GM23338 (cell line): ENCODE measurements at regions not wholly inside any gene's neighbourhood (a gene's known extent, or its start where the extent isn't known, plus 50 kb on each side); places are given as distances from the start of the nearest gene placed in this dataset.

Experiments
- ATAC-seq: fragments of 200-7000 bp; cut with Tn5 transposase; 3 replicates; pipeline ENCODE4 v1.9.1; 2020
- DNase-seq: peaks from one replicate; pipeline ENCODE4 v3.0.0-alpha.2; 2015; ENCODE audit warnings: low spot score
- H2AFZ ChIP-seq: fragments of 200-600 bp; sonication (generic); 2 replicates; pipeline ENCODE4 v1.8.0; 2016; ENCODE audit warnings: antibody characterized with exemption, mild to moderate bottlenecking, moderate library complexity
- H3F3A ChIP-seq: fragments of 200-600 bp; sonication (generic); replicated peaks from 2 replicates; pipeline ENCODE4 v1.8.0; 2017; ENCODE audit warnings: antibody characterized with exemption, mixed run types, low read depth
- H3K27ac ChIP-seq: fragments of 200-600 bp; sonication (generic); 2 replicates; pipeline ENCODE4 v1.6.1; 2016; ENCODE audit warnings: low read depth
- H3K27me3 ChIP-seq: fragments of 200-600 bp; sonication (generic); 2 replicates; pipeline ENCODE4 v1.8.0; 2016; ENCODE audit warnings: mild to moderate bottlenecking, mixed run types, moderate library complexity; ENCODE audit not compliant: insufficient read depth
- H3K36me3 ChIP-seq: fragments of 200-600 bp; sonication (generic); 2 replicates; pipeline ENCODE4 v1.8.0; 2016; ENCODE audit warnings: mild to moderate bottlenecking; ENCODE audit not compliant: insufficient read depth
- H3K4me1 ChIP-seq: fragments of 200-600 bp; sonication (generic); 2 replicates; pipeline ENCODE4 v1.8.0; 2016; ENCODE audit warnings: mild to moderate bottlenecking, moderate library complexity; ENCODE audit not compliant: insufficient read depth
- H3K4me2 ChIP-seq: fragments of 200-600 bp; sonication (generic); 2 replicates; pipeline ENCODE4 v1.7.1; 2017; ENCODE audit warnings: mixed run types
- H3K4me3 ChIP-seq: fragments of 200-600 bp; sonication (generic); 2 replicates; pipeline ENCODE4 v1.6.1; 2016; ENCODE audit warnings: mixed run types
- H3K79me2 ChIP-seq: fragments of 200-600 bp; sonication (generic); replicated peaks from 2 replicates; pipeline ENCODE4 v1.8.0; 2017; ENCODE audit warnings: mild to moderate bottlenecking; ENCODE audit not compliant: insufficient read depth
- H3K9me2 ChIP-seq: fragments of 200-600 bp; sonication (generic); 2 replicates; pipeline ENCODE4 v1.8.0; 2017; ENCODE audit not compliant: insufficient read depth
- H4K20me1 ChIP-seq: fragments of 200-600 bp; sonication (generic); replicated peaks from 2 replicates; pipeline ENCODE4 v1.8.0; 2017; ENCODE audit warnings: mild to moderate bottlenecking; ENCODE audit not compliant: insufficient read depth
- H3K27ac Mint-ChIP-seq: 2 replicates; pipeline ENCODE4 v1.8.0; 2020; ENCODE audit warnings: inconsistent platforms, mild to moderate bottlenecking, moderate library complexity, mixed read lengths
- H3K27me3 Mint-ChIP-seq: 3 replicates; pipeline ENCODE4 v1.8.0; 2022; ENCODE audit warnings: low read depth, mild to moderate bottlenecking, moderate library complexity, mixed read lengths, inconsistent platforms; ENCODE audit not compliant: insufficient read depth, poor library complexity
- H3K36me3 Mint-ChIP-seq: 3 replicates; pipeline ENCODE4 v1.8.0; 2021; ENCODE audit warnings: low read depth, mild to moderate bottlenecking, inconsistent platforms, moderate library complexity, mixed read lengths
- H3K4me1 Mint-ChIP-seq: 3 replicates; pipeline ENCODE4 v1.8.0; 2020; ENCODE audit warnings: mild to moderate bottlenecking, inconsistent platforms, mixed read lengths
- H3K4me3 Mint-ChIP-seq: 3 replicates; pipeline ENCODE4 v1.8.0; 2021; ENCODE audit warnings: moderate library complexity, mild to moderate bottlenecking, inconsistent platforms, mixed read lengths
- H3K9me3 Mint-ChIP-seq: 3 replicates; pipeline ENCODE4 v1.8.0; 2020; ENCODE audit warnings: moderate library complexity, mild to moderate bottlenecking, inconsistent platforms, mixed read lengths
- CTCF ChIP-seq, 2 experiments: fragments of 200-600 bp in 1 of 2; sonication (generic) in 1 of 2; conservative IDR thresholded peaks; 2 replicates each; pipeline versions ENCODE4 v1.5.1 to v1.6.1; 2016 to 2017; ENCODE audit warnings: antibody characterized with exemption in 2 of 2, low read depth in 2 of 2, mild to moderate bottlenecking in 2 of 2, moderate library complexity in 1 of 2
- EZH2 ChIP-seq: fragments of 200-600 bp; sonication (generic); IDR thresholded peaks from one replicate; pipeline ENCODE4 v1.8.0; 2017; ENCODE audit warnings: antibody characterized with exemption, mild to moderate bottlenecking, low read depth; ENCODE audit not compliant: unreplicated experiment
- JUNB ChIP-seq: IDR thresholded peaks from one replicate; pipeline ENCODE4 v1.6.1; 2016; ENCODE audit warnings: antibody characterized with exemption; ENCODE audit not compliant: unreplicated experiment
- NANOG ChIP-seq: IDR thresholded peaks from 2 replicates; pipeline ENCODE4 v1.6.1; 2016; ENCODE audit warnings: antibody characterized with exemption, borderline replicate concordance
- REST ChIP-seq: IDR thresholded peaks from one replicate; pipeline ENCODE4 v1.6.1; 2018; ENCODE audit warnings: antibody characterized with exemption; ENCODE audit not compliant: unreplicated experiment
- STAT1 ChIP-seq: IDR thresholded peaks from one replicate; pipeline ENCODE4 v1.6.1; 2016; ENCODE audit warnings: antibody characterized with exemption; ENCODE audit not compliant: unreplicated experiment
- ZNF114 ChIP-seq: fragments of 250-450 bp; sonication (Bioruptor Pico); IDR thresholded peaks from 2 replicates; pipeline ENCODE4 v1.5.0; 2020; ENCODE audit warnings: mild to moderate bottlenecking, moderate library complexity
- ZNF462 ChIP-seq: fragments of 250-450 bp; sonication (Bioruptor Pico); IDR thresholded peaks from 2 replicates; pipeline ENCODE4 v1.5.0; 2020; ENCODE audit warnings: mild to moderate bottlenecking, moderate library complexity

- no peaks in the 10 kb centered on the region for H3K4me1 Mint-ChIP-seq
- ATAC-seq (no peak), DNase-seq (no peak)
- Histone ChIP-seq H3K27me3 (no peaks in the 10 kb centered on the region), H3K9me2 (0 out of 2 replicates have a peak, but pooled peaks cover 2% of the 10 kb centered on the region), H3K27ac (no peak overlapping the region), H2AFZ (no peak overlapping the region), H3K36me3 (no peaks in the 10 kb centered on the region; the same call in 1 of the 2 replicates), H3K4me1 (no peaks in the 10 kb centered on the region), H3K79me2 (no peaks in the 10 kb centered on the region), H3K4me3 (no peak overlapping the region), H4K20me1 (no peaks in the 10 kb centered on the region), H3F3A (no peaks in the 10 kb centered on the region), H3K4me2 (no peak overlapping the region)
- no peak for TF ChIP-seq ZNF462 (CRISPR knock-in tag)
- no peak for TF ChIP-seq STAT1
- TF ChIP-seq NANOG, result no peak
- TF ChIP-seq CTCF (conservative IDR thresholded peaks at IDR 0.05; ENCODE audit: low read depth in 2 of 2), result no peak
- H3K4me3 Mint-ChIP-seq, result no peak overlapping the region
- H3K36me3 Mint-ChIP-seq, result peaks cover 20% of the 10 kb centered on the region
- H3K27me3 Mint-ChIP-seq, result no peaks in the 10 kb centered on the region
- H3K9me3 Mint-ChIP-seq, result peaks cover 14% of the 10 kb centered on the region
- no peak overlapping the region for H3K27ac Mint-ChIP-seq
These were observed 853.0 kb upstream of the GCFC2 start for GRCh38 chr2:76563730-76564129.

- no peaks in the 10 kb centered on the region for H3K27me3 ChIP-seq
- H2AFZ ChIP-seq, result peak overlapping the region; percentile 43; the same call in 1 of the 2 replicates
- H3K4me3 Mint-ChIP-seq, result no peak overlapping the region
- H3F3A ChIP-seq, result no peaks in the 10 kb centered on the region
- H3K9me3 Mint-ChIP-seq, result no peaks in the 10 kb centered on the region
- no peak overlapping the region for H3K4me3 ChIP-seq
- H3K36me3 Mint-ChIP-seq, result no peaks in the 10 kb centered on the region; the same call in 2 of the 3 replicates
- no peaks in the 10 kb centered on the region for H3K79me2 ChIP-seq
- H3K4me1 ChIP-seq, result no peaks in the 10 kb centered on the region
- ATAC-seq (no peak), DNase-seq (no peak)
- H3K9me2 ChIP-seq, result 0 out of 2 replicates have a peak, but pooled peaks cover 7% of the 10 kb centered on the region
- no peaks in the 10 kb centered on the region for H4K20me1 ChIP-seq
- no peak overlapping the region for H3K4me2 ChIP-seq
- TF ChIP-seq JUNB (no peak), REST (no peak), ZNF114 (CRISPR knock-in tag) (no peak), EZH2 (no peak)
- no peaks in the 10 kb centered on the region for H3K36me3 ChIP-seq
- H3K27me3 Mint-ChIP-seq, result peaks cover 1% of the 10 kb centered on the region
- H3K27ac Mint-ChIP-seq, result no peak overlapping the region
- no peaks in the 10 kb centered on the region for H3K4me1 Mint-ChIP-seq
- H3K27ac ChIP-seq, result no peak overlapping the region
These were observed 847.4 kb upstream of the GCFC2 start for GRCh38 chr2:76558157-76558556.
